GM12872 (cell line): ENCODE measurements at regions not wholly inside any gene's neighbourhood (a gene's known extent, or its start where the extent isn't known, plus 50 kb on each side); places are given as distances from the start of the nearest gene placed in this dataset.

ENCODE experiments used
- CTCF ChIP-seq: IDR thresholded peaks from 3 replicates; pipeline ENCODE4 v1.5.1; 2011; ENCODE audit warnings: low read depth, mild to moderate bottlenecking, low read length, moderate library complexity; ENCODE audit not compliant: insufficient read depth

DNA sequence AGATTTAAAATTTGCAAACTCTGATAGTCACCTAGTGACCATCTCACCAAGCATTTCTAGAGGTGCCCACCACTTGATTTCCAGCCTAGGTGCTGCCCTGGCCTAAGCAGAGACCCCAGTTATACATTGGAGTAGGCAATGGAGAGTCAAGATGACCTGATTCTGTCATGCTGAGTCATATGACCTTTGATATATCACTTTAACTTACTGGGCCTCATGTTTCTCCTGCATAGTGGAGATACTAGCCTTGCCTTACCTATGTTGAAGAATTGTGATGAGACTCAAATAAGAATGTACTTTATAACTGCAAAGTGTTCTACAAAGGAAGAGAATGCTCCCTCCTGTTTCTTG, 75.5 kb upstream of the XCR1 start:
- no peak for TF ChIP-seq CTCF

DNA sequence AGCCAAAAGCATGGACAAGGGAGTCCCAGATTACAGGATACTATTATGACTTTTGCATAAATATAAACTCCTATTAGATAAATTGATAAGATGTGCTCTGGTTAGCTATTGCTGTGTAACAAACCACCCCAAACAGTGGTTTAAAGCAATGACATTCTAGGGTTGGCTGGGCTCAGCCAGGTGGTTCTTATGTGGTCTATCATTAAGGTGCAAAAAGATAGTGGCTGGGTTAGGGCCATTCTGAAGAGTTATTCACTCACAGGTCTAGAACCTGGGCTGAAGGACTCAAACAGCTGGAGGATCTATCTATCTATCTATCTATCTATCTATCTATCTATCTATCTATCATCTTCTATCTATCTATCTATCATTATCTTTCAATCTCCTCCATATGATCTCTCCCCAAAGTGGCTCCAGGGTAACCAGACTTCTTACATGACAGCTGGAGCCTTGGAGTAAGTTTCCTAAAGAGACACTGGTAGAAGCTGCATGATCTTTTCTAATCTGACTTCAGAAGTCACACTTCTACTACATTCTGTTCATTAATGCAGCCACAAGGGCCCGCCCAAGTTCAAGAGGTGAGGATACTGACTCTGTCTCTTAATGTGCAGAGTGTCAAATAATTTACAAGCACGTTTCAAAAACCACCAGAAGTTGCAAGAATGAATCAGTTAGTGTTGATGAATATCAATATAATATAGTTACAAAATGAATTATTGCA, 74.9 kb upstream of the XCR1 start:
- no peak for TF ChIP-seq CTCF

DNA sequence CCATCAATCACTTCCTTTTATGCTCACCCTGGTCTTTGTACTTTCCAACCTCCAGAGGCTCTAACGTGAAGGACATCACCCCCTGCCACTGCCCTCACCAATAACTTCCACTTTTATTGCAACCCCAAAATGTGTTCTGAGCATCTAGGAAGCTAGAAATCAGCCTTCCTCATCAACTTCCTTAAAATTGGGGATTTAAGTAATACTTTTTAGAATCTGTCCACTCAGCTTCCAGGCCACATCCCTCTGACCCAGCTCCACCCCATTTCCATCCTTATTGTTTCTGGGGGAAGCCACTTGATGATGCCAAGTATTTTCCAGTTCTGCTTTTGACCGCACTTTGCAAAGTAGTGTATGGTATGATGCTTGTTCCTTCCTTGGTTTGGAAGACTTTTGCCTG, 73.5 kb upstream of the XCR1 start:
- TF ChIP-seq CTCF: no peak

DNA sequence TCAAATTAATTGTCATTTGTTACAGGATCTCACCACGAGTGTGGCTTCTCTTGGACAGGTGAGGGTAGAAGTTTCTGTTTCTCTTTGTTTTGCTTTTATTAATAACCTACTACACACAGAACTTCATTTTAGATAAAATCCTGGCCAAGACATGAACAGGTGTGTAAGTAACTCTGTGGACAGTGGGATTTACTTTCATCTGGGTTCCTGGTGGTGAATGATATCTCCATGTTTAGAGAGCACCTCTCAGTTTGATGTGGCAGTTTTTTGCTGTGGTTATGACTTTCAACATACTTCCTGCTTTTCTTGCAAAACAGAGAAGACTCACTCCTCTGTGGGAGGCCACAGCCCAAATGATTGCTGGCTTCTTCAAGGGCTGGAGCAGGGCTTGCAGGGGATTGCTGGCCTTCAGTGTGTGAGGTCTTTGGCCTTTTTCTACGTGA, 71.1 kb upstream of the XCR1 start:
- no peak for TF ChIP-seq CTCF

DNA sequence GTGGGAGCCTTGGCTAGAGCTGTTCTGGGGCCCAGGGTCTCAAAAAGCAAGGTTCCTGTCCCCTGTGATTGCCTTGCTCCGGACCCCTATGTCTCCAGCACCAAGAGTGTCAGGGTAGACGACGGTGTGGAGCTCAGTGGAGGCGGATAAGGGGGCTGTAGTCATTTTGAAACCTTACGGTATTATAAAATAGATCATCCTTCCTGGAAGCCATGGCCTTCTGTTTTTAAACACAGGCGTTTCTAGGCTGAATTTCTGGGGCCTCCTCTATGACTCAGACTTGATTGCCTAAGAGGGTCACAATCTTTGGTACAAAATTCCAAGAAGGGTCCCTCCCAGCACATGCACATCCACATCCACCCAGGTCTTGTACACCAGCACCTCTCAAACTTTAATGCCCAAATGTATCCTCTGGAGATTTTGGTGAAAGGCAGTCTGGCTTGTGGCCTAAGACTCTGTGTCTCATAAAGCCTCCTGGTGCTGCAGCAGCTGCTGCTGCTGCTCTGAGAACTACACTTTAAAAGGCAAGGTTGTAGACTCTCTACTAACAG, 70.5 kb upstream of the XCR1 start:
- no peak for TF ChIP-seq CTCF

GRCh38 chr3:46096781-46097180, 69.5 kb upstream of the XCR1 start:
- no peak for TF ChIP-seq CTCF

- no peak for TF ChIP-seq CTCF
These were observed 69.1 kb upstream of the XCR1 start for GRCh38 chr3:46096336-46096735.
